ENCODE measurements at regions not wholly inside any gene's neighbourhood (a gene's known extent, or its start where the extent isn't known, plus 50 kb on each side); places are given as distances from the start of the nearest gene placed in this dataset.

- intact Hi-C loops (cut with DNase I; ENCODE audit: low total_unique reads) = no loop called here
- no peak overlapping the region for H3K4me3 ChIP-seq (ENCODE audit: low read depth, poor library complexity, severe bottlenecking)
- TF ChIP-seq CTCF (IDR thresholded peaks at IDR 0.05) (no peak), POLR2A (IDR thresholded peaks at IDR 0.05) (no peak)
- no peak for DNase-seq (ENCODE audit: low spot score in 2 of 2)
- WGBS, 2 donors = 45 to 47% methylated on average over 4 of the region's 4 CpGs
Observed at GRCh38 chr4:24266951-24267722, 317.2 kb downstream of the DHX15 start.

GRCh38 chr4:24265989-24266388, 318.4 kb downstream of the DHX15 start:
- TF ChIP-seq POLR2A (IDR thresholded peaks at IDR 0.05) (no peak), CTCF (IDR thresholded peaks at IDR 0.05) (no peak)
- DNase-seq (ENCODE audit: low spot score in 2 of 2) = no peak
- H3K4me3 ChIP-seq (ENCODE audit: low read depth, poor library complexity, severe bottlenecking) = no peak overlapping the region
- WGBS, 2 donors = 75 to 77% methylated on average over 7 of the region's 7 CpGs
- intact Hi-C loops (cut with DNase I; ENCODE audit: low total_unique reads) = no loop called here

GRCh38 chr4:24262616-24263015, 321.7 kb downstream of the DHX15 start:
- DNase-seq (ENCODE audit: low spot score in 2 of 2) = no peak
- no peak overlapping the region for H3K4me3 ChIP-seq (ENCODE audit: low read depth, poor library complexity, severe bottlenecking)
- intact Hi-C loops (cut with DNase I; ENCODE audit: low total_unique reads) = no loop called here
- no peak for TF ChIP-seq CTCF (IDR thresholded peaks at IDR 0.05)
- TF ChIP-seq POLR2A (IDR thresholded peaks at IDR 0.05) = no peak
- WGBS, 2 donors = 78 to 82% methylated on average over 4 of the region's 4 CpGs

GRCh38 chr4:24262084-24262483, 322.3 kb downstream of the DHX15 start:
- H3K4me3 ChIP-seq (ENCODE audit: low read depth, poor library complexity, severe bottlenecking) = no peak overlapping the region
- intact Hi-C loops (cut with DNase I; ENCODE audit: low total_unique reads) = no loop called here
- 39 to 41% methylated on average over 6 of the region's 6 CpGs for WGBS, 2 donors
- TF ChIP-seq CTCF (IDR thresholded peaks at IDR 0.05) (no peak), POLR2A (IDR thresholded peaks at IDR 0.05) (no peak)
- DNase-seq (ENCODE audit: low spot score in 2 of 2) = no peak

- WGBS, 2 donors = 81 to 86% methylated on average over 5 of the region's 5 CpGs
- TF ChIP-seq POLR2A (IDR thresholded peaks at IDR 0.05) (no peak), CTCF (IDR thresholded peaks at IDR 0.05) (no peak)
- DNase-seq (ENCODE audit: low spot score in 2 of 2) = no peak
- H3K4me3 ChIP-seq (ENCODE audit: low read depth, poor library complexity, severe bottlenecking) = no peak overlapping the region
- intact Hi-C loops (cut with DNase I; ENCODE audit: low total_unique reads) = no loop called here
Observed at GRCh38 chr4:24260923-24261564, 323.3 kb downstream of the DHX15 start.
